ENCODE measurements at regions not wholly inside any gene's neighbourhood (a gene's known extent, or its start where the extent isn't known, plus 50 kb on each side); places are given as distances from the start of the nearest gene placed in this dataset.

DNA sequence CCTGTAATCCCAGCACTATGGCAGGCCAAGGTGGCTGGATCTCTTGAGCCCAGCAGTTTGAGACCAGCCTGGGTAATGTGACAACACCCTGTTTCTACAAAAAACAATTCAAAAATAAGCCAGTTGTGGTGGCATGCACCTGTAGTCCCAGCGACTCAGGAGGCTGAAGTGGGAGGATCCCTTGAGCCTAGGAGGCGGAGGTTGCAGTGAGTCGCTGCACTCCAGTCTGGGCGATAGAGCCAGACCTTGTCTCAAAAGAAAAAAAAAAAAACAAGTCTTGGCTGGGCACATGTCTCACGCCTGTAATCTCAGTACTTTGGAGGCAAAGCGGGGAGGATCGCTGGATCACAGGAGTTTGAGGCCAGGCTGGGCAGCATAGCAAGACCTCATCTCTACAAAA is 74.6 kb upstream of the PDSS1 start:
- Histone ChIP-seq H3K4me3 (ENCODE audit: insufficient read depth, low read depth, low read length) (no peak overlapping the region), H3K79me1 (ENCODE audit: low read depth in 1 of 2, low read length in 2 of 2) (no peaks in the 10 kb centered on the region), H3K14ac (replicated peaks; ENCODE audit: low read depth, low read length) (no peak overlapping the region), H2AK5ac (ENCODE audit: low read depth, low read length) (no peak overlapping the region), H2BK15ac (ENCODE audit: low read depth, low read length) (no peak overlapping the region), H3K9me3 (ENCODE audit: control insufficient read depth, insufficient read depth, low read length) (no peaks in the 10 kb centered on the region), H2BK20ac (ENCODE audit: low read depth, low read length) (no peak overlapping the region), H3K36me3 (ENCODE audit: control insufficient read depth, insufficient read depth, low read length) (no peaks in the 10 kb centered on the region), H4K20me1 (ENCODE audit: insufficient read depth, low read length) (no peaks in the 10 kb centered on the region), H2AFZ (replicated peaks; ENCODE audit: low read length, poor library complexity) (no peak overlapping the region), H4K8ac (ENCODE audit: low read depth in 2 of 2, low read length in 2 of 2) (no peak overlapping the region), H3K23ac (ENCODE audit: low read depth, low read length) (no peak overlapping the region), H3K4ac (ENCODE audit: low read depth, low read length) (no peak overlapping the region), H3K4me1 (ENCODE audit: control insufficient read depth, insufficient read depth, low read length) (no peaks in the 10 kb centered on the region), H4K5ac (ENCODE audit: low read depth, low read length) (no peak overlapping the region), H3K4me2 (ENCODE audit: low read depth, low read length) (no peak overlapping the region), H3K9ac (ENCODE audit: low read depth, low read length) (no peak overlapping the region), H2BK120ac (ENCODE audit: low read depth, low read length) (no peak overlapping the region), H3K27ac (ENCODE audit: insufficient read depth, low read length) (no peak overlapping the region), H3K56ac (ENCODE audit: extremely low read depth, insufficient read depth, low read length) (no peak overlapping the region), H4K91ac (ENCODE audit: insufficient read depth, low read depth, low read length) (no peak overlapping the region), H3K27me3 (ENCODE audit: control insufficient read depth, insufficient read depth, low read length) (no peaks in the 10 kb centered on the region; the same call in 1 of the 2 replicates), H2AK9ac (replicated peaks; ENCODE audit: low read depth, low read length, poor library complexity) (no peak overlapping the region), H3K9me1 (ENCODE audit: insufficient read depth, low read length) (no peaks in the 10 kb centered on the region), H3K18ac (ENCODE audit: low read depth, low read length) (no peak overlapping the region), H2BK5ac (ENCODE audit: low read depth, low read length, poor library complexity, severe bottlenecking) (no peak overlapping the region)
- ChIA-PET CTCF (no interaction called here), POLR2A (ENCODE audit: unreplicated experiment) (no interaction called here)
- TF ChIP-seq NFE2L2 (IDR thresholded peaks at IDR 0.05; ENCODE audit: low read depth, low read length) = no peak
- DNase-seq (no peak), ATAC-seq (ENCODE audit: low read depth) (no peak)
- WGBS, 2 experiments (ENCODE audit: extremely low coverage in 2 of 2, insufficient read length in 1 of 2) = 100% methylated on average over 1 of the region's 7 CpGs; no CpG with 5 or more reads in 1 of the 2 experiments
- no TSS peak for BruUV-seq (replicated peaks)
- intact Hi-C loops (cut with micrococcal nuclease) (no loop called here), dilution Hi-C loops (cut with HindIII; ENCODE audit: low sequenced_read_pairs, unreplicated experiment) (no loop called here), in situ Hi-C loops (cut with MboI; ENCODE audit: low sequenced_read_pairs) (no loop called here)
